ACHN (cell line): ENCODE measurements at regions not wholly inside any gene's neighbourhood (a gene's known extent, or its start where the extent isn't known, plus 50 kb on each side); places are given as distances from the start of the nearest gene placed in this dataset.
"Not testable (repeated sequence)": the region's sequence is repeated elsewhere in the genome, so short reads cannot be mapped to it uniquely, and the experiment has no call there.

Source experiments
- DNase-seq: peaks from one replicate; pipeline ENCODE4 v3.0.0-alpha.2; 2015
- in situ Hi-C: cut with HindIII; loops from 2 replicates; pipeline ENCODE4 v1.10.0; 2017; ENCODE audit warnings: low sequenced_read_pairs, low pct_ligation_motif_present, low pct_unique_long_range_greater_than_20kb

DNA sequence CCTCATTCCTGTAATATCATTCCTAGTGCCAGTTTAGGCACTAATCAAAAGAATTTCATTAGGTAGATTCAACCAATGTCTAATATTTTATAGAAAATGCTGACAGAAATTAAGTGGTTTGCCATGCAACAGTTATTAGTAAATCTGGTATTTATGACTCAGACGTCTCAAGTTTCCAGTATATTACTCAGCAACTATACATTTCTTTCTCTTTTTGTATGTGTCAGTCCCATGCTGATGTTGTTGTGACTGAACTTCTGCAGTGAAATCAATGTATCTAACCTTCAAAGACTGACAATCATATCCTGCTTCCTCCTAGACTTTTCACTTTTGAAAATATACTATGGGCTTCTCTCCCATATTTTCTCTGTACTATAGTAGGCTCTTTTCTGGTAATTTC is 822.5 kb downstream of the NR2F1-AS1 start:
- DNase-seq = no peak
- in situ Hi-C loops = no loop called here

DNA sequence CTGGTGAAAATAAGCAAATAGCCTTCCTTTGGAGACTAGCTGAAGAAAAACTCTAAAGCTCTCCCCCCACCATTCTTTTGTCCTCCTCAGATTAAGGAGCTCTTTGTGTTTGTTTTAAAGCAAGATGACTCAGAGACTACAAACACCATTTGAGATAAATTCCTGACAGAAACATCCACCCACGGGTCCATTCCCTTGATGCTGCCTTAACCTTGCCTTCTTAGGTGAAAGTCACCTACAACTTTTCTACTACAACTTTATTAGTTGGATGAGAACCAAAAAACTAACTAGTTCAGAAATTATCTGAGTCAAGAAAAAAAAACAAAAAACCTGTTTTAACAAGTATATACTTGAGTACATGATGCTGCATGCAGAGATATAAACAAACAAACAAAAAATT is 831.1 kb downstream of the NR2F1-AS1 start:
- in situ Hi-C loops = no loop called here
- no peak for DNase-seq

DNA sequence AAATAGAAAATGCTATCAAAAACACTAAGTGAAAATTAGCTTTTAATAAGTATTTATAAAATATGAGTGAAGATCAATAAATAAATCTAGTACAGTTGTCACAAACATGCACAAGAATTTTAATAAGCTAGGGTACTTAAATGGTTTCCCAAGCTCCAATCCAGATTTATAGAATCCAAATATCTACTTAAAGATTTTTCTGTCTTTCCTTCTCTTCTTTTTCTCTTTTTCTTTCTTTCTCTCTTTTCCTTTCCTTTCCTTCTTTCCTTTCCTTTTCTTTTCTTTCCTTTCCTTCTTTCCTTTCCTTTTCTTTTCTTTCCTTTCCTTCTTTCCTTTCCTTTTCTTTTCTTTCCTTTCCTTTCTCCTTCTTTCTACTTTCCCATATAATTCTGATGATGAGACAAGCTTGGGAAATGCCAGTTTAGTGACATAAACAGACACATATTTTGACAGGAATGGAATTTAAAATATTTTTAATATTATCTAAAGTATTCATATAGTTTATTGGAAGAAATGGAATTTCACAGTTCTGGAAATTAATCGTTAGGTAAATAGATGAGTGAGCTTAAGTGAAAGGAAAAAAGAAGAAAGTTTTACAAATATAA is 832.8 kb downstream of the NR2F1-AS1 start:
- DNase-seq = no peak
- in situ Hi-C loops = no loop called here

DNA sequence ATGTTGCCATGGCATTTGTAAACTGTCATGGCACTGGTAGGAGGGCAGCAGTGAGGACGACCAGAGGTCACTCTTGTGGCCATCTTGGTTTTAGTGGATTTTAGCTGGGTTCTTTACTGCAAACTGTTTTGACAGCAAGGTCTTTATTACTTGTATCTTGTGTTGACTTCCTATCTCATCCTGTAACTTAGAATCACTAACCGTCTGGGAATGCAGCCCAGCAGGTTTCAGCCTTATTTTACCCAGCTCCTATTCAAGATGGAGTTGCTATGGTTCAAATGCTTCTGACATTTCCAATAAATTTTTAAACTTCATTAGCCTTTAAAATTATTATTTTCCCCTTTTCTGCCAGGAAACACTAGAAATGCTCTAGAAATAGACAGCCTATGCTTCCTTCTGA is 839.1 kb downstream of the NR2F1-AS1 start:
- in situ Hi-C loops = no loop called here
- DNase-seq = no peak

DNA sequence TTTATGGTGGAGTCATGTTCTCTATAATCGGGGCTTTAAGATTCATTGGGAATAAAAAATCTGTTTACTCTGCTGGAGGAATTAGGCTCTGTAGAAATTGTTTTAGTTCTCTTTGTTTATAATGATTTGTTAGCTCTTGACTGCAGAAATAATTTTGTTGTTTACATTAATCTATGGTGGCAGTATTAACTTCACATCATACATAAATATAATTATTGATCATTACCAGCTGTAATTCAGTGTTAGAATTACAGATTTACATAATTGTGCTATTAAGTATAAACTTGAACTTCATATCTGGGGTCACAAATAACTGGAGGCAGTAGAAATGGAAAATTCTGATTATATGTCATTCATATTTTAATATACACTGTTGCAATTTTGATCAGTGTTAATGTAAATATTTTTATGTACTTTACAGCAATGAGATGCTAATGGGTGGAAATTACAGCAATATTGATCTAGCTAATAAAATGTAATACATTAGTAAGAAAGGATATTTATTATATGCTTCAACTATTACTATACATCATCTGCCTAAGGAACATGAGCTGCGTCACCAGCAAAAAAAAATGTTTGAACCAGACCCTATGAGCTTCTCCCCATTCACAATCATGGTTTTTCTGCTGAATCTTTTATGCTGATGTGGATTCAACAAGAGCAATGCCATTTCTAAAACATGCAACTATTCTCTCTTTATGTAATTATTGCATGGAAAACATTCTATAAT is 846.6 kb downstream of the NR2F1-AS1 start:
- in situ Hi-C loops = no loop called here
- DNase-seq = no peak

DNA sequence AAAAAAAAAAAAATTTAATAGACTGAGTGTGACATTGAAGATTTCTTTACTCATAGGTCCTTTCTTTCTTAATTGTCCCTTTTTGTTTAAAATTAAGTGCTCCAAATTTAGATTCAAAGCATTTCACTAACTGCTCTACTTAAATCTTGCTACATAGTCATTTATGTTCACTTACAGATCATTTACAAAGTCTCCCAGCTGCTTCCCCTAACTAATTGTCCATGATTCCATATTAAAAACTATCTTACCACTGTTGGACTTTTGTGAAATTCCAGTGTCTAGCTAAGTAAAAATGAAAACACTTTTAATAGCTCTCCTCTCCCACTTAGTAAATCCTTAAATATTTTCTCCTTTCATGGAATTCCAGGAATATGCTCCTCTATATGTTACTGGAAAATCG is 850.5 kb downstream of the NR2F1-AS1 start:
- in situ Hi-C loops = no loop called here
- DNase-seq = no peak

DNA sequence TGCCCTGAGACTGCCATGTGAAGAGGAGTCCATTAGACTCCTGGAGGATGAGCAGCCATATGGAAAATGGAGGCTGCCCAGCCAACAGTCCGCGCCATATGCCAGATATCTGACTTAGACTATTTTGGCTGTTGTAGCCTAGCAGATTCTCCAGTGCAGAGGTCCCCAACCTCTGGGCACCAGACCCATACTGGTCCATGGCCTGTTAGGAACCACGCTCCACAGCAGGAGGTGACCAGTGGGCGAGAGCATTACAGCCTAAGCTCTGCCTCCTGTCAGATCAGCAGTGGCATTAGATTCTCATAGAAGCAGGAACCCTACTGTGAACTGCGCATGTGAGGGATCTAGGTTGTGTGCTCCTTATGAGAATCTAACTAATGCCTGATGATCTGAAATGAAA is 851.9 kb downstream of the NR2F1-AS1 start:
- in situ Hi-C loops = no loop called here
- no peak for DNase-seq

DNA sequence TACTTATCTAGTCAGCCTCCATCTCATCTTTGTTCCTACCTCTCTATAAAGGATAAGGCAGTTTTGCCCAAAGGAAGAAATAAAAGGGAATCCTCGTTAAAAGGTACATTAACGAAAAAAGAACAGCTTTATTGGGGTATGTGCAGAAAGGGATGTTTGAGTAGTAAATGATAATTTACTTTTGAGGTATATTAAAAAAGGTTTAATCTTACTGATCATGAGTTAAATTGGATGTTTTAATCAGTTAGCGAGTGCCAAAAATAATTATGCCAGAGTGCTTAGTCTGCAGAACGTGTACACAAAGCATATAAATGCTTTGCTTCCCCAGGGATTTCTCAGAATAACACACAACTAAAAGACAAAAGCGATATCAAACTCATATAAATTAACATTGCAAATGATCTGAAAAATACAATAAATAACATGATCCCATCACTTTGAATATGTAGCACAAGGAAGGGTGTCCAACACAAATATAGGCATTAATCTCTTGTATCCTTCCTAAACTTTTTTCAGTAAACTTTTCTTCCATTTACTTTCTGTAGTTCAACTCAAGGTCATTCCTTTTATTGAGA is 865.0 kb downstream of the NR2F1-AS1 start:
- no peak for DNase-seq
- in situ Hi-C loops = no loop called here

DNA sequence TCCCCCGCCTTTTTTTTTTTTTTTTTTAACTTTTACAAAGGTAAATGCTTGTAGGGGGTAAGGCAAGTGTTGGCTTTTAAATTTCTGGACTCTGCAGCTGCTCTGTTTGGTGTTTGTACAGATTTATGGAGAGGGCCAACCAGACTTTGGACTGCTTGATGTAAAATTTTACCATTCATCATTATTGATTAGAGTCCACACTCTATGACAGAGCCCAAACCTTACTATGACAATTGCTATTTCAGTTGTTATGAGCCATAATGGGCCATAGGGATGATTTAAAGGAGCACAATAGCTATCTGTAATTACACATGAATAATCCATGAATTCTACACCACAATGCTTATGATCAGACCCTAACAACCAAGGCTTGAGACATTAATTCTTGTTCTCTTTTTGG is 867.2 kb downstream of the NR2F1-AS1 start:
- DNase-seq = no peak
- in situ Hi-C loops = no loop called here

DNA sequence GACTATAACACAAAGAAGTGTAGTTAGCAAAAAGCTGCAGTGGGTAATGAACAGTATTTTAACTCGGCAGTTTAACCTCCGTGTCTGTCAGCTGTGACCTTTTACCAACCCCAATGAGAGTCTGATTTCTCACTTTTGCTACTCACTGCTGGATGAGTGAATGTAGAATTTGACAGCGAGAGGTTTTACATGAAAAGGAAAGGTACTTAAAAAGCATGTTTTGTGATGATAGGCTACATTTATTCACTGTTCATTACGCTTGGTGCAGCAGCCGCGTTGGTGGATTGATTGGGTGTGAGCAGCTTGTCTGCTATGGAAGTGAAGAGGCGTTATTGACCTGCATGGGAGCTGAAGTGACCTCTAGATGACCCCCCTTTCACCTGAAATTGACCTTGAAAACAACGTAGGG is 867.7 kb downstream of the NR2F1-AS1 start:
- no peak for DNase-seq
- in situ Hi-C loops = no loop called here

DNA sequence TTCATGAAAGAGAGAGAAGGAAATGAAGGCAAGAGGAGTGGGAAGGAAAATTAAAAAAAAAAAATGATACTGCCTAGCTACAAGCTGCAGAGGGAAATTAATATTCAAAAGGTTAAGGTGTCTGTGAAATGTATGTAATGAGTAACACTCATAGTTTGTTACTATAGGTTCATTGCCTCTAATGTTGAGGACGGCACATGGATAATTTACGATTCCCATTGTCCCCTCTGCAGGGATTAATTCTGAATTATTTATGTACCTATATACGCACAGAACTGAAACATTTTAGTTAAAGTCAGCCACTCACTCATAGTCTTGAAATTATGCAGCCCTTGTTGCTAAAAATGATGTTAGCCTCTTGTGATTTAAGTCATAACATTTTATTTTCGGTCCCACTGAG is 869.1 kb downstream of the NR2F1-AS1 start:
- no peak for DNase-seq
- in situ Hi-C loops = no loop called here

DNA sequence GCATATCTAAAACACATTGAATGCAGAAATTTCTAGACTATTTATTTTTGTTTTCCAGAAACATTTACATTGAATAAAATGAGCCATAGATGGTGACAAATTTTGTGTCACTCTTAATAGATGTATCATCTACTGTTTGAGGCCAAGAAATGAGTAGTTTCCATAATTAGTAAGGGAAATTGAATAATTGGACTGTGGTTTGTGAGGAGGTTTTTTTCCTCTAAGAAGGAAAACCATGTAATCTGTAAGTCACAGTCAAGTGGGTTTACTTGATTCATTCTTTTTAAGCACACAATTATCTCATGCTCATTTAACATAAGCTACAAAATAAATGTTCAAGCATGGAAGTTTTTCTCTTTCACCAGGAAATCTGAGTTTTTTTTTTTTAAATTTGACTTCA is 876.4 kb downstream of the NR2F1-AS1 start:
- DNase-seq = no peak
- in situ Hi-C loops = no loop called here

DNA sequence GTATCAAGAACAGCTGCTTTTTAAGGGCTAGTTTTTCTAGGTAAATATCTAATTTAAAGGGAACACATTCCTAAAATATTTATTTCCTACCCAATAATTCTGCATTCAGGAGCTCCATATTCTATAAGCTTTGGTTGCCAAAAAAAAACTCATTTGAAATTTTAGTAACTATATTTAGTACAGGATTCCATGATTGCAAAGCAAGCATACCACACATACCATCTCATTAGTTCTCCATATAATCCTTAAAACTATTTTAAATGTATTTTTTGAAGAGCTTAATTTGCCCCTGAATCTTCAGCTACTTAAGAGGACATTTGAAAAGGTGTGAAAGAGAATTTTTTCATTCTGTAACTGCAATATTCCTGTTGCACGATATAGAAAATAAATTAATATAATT is 877.0 kb downstream of the NR2F1-AS1 start:
- in situ Hi-C loops = no loop called here
- DNase-seq = no peak

DNA sequence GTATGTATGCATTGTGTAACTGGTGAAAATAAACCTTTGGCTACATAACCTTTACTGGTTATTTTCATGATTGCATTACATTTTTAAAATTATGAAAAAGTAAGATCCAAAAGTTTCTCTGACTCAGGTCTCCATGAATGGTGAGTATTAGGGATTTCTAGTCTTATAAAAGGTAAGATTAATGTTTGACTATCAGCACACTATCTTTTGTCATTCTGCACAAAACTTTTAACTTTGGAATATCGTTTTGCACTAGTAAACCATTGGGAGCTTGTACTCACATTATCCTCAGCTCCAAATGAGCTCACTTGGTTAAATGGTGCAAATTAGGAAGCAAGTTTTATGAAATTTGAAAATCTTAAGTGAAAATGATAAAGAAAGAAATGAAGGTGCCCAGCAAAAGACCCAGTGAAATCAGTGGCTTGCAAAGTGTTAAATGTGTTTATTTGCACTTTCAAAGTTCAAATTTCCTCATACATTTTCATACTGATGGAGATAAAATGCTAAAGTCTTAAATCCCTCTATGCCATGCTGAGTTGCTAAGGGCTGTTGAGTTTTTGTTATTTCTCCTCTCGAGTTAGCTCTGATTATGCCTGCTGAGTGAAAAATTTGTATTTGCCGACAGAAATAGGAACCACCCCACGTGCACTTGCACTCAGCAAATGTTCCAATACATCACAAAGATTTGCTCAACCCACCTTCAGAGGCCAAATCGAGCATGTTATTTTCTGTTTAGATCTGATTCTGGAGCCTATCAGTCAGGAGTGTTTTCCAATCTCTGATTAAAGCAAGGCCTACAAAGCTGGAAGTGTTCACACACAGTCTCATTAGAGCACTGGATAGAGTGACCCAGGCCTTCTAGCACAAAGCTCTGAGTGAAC is 885.7 kb downstream of the NR2F1-AS1 start:
- DNase-seq = no peak
- in situ Hi-C loops = no loop called here

DNA sequence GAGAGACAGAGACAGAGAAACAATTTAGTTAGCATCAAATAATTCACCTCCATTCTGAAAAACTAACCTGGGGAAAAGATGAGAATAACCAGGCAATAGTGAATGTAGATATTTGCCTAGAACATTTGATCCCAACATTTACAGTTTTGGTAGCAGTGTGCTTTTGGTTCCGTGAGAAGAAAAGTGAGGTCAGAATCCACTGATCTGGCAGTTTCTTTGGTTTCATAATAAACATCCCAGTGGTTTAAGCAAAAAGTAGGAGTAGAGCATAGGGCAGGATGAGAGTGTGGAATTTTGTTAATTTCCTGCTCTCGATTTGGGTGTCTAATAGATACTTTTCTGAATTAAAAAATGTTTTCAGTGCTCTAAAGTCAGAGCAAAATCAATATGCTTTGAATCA is 887.0 kb downstream of the NR2F1-AS1 start:
- in situ Hi-C loops = no loop called here

DNA sequence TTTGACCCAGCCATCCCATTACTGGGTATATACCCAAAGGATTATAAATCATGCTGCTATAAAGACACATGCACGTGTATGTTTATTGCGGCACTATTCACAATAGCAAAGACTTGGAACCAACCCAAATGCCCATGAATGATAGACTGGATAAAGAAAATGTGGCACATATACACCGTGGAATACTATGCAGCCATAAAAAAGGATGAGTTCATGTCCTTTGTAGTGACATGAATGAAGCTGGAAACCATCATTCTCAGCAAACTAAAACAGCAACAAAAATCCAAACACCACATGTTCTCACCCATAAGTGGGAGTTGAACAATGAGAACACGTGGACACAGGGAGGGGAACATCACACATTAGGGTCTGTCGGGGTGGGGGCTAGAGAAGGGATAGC is 889.1 kb downstream of the NR2F1-AS1 start:
- in situ Hi-C loops, DNase-seq: not testable (repeated sequence)

More for the DNA sequence above, 887.0 kb downstream of the NR2F1-AS1 start:
- DNase-seq = no peak

DNA sequence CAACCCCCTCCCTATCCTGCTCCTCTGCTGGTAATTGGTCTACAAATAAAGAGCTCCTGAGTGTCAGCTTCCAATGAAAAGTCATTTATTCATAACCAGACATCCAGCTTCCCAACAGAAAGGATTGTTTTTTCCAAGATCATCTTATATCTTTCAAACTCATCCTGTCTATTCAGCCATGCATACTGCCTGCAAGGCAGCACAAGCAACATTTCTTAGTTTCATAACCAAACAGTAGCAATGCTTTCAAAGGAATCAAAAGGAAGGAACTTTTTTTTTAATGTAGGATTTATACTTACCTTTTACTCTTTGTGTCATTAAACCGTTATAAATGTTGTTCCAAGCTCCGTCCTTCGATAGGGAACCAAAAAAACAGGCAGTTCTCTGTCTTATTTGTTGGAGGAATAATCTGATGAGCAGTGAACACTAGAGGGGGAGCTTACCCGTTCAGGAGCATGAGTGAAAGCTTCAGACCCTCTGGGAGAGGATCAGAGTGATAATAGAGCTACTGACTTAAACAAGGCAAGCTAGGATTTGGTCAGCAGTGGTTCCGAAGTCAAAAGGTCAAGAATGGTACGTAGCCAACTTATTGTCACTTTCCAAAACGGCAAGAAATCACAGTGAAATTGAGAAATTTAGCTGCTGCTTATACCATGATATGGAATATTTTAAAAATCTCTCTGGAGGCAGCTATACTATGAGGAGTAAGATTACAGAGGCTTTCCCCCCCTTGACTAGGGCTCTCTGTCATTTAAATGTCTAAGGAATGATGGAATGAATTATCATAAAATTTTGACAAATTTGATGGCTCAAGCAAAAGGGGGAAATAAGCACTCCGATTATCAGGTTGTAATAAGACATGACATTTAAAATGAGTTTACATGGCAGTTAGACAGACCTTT is 892.9 kb downstream of the NR2F1-AS1 start:
- DNase-seq = peak; percentile 52
- in situ Hi-C loops = no loop called here

DNA sequence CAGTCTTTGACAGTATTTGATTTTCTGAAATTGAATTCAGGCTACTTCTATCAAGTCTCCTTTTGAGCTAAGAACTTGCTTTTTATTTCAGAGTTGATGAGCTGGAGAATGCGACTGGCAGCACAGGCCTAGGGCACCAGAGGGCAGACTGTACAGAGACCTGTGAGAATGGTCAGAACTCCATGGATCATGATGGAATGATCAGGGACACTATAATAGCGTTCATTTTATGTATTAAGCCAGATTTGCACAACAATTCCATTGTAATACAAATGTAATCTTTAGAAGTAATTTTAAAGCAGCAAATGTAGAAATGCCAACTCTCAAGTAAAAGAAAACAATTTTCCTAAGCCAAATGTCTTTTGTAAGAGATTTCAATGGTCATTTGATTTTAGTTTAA is 902.4 kb downstream of the NR2F1-AS1 start:
- DNase-seq = peak; percentile 10
- in situ Hi-C loops = no loop called here
